ENCODE measurements at regions not wholly inside any gene's neighbourhood (a gene's known extent, or its start where the extent isn't known, plus 50 kb on each side); places are given as distances from the start of the nearest gene placed in this dataset.

GRCh38 chr2:216260629-216261028, 111.7 kb downstream of the MARCHF4 start:
- TF ChIP-seq, protein P1, sequence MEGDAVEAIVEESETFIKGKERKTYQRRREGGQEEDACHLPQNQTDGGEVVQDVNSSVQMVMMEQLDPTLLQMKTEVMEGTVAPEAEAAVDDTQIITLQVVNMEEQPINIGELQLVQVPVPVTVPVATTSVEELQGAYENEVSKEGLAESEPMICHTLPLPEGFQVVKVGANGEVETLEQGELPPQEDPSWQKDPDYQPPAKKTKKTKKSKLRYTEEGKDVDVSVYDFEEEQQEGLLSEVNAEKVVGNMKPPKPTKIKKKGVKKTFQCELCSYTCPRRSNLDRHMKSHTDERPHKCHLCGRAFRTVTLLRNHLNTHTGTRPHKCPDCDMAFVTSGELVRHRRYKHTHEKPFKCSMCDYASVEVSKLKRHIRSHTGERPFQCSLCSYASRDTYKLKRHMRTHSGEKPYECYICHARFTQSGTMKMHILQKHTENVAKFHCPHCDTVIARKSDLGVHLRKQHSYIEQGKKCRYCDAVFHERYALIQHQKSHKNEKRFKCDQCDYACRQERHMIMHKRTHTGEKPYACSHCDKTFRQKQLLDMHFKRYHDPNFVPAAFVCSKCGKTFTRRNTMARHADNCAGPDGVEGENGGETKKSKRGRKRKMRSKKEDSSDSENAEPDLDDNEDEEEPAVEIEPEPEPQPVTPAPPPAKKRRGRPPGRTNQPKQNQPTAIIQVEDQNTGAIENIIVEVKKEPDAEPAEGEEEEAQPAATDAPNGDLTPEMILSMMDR (IDR thresholded peaks at IDR 0.05): no peak
- TF ChIP-seq USF2 (IDR thresholded peaks at IDR 0.05; ENCODE audit: borderline replicate concordance, low read depth, low read length) (no peak), ZBTB33 (IDR thresholded peaks at IDR 0.05; ENCODE audit: borderline replicate concordance, low read depth) (no peak), MXI1 (IDR thresholded peaks at IDR 0.05; ENCODE audit: low read depth, low read length) (no peak), POLR2AphosphoS5 (IDR thresholded peaks at IDR 0.05; ENCODE audit: low read depth, low read length) (no peak), TAF1 (IDR thresholded peaks at IDR 0.05; ENCODE audit: borderline replicate concordance, low read depth, low read length) (no peak), EP300 (IDR thresholded peaks at IDR 0.05; ENCODE audit: borderline replicate concordance in 1 of 2, low read depth in 1 of 2, low read length in 1 of 2) (no peak), SIN3A (IDR thresholded peaks at IDR 0.05; ENCODE audit: borderline replicate concordance, low read depth, low read length) (no peak), TCF12 (IDR thresholded peaks at IDR 0.05) (no peak), EZH2phosphoT487 (IDR thresholded peaks at IDR 0.05; ENCODE audit: borderline replicate concordance, low read depth) (no peak)
- TF ChIP-seq, protein P2, sequence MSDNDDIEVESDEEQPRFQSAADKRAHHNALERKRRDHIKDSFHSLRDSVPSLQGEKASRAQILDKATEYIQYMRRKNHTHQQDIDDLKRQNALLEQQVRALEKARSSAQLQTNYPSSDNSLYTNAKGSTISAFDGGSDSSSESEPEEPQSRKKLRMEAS (IDR thresholded peaks at IDR 0.05; ENCODE audit: low read depth): no peak

Data from SK-N-SH (cell line).